IMR-90 (cell line): ENCODE measurements at regions not wholly inside any gene's neighbourhood (a gene's known extent, or its start where the extent isn't known, plus 50 kb on each side); places are given as distances from the start of the nearest gene placed in this dataset.

ENCODE experiments used
- ATAC-seq: fragments of 200-7000 bp; cut with Tn5 transposase; 2 replicates; pipeline ENCODE4 v1.9.1; 2020; ENCODE audit warnings: low read depth, mild to moderate bottlenecking, moderate library complexity
- BruUV-seq: library from RNA; stranded (reverse); fragments of 400-500 nt; replicated peaks from 2 replicates; lab custom pipeline; 2021; lab: Mats Ljungman, UMichigan
- CTCF ChIA-PET: fragments of 300-600 bp; formaldehyde crosslinking; extraction: SDS; loops from one replicate; lab custom pipeline; 2021; ENCODE audit warnings: antibody characterized with exemption; lab: Yijun Ruan, JAX
- POLR2A ChIA-PET: fragments of 300-600 bp; sonication (Branson Sonifier 250); formaldehyde crosslinking; loops from one replicate; lab custom pipeline; 2022; ENCODE audit warnings: antibody characterized with exemption; ENCODE audit not compliant: unreplicated experiment; lab: Charles Lee
- DNase-seq: peaks from one replicate; pipeline ENCODE4 v3.0.0; 2013
- H2AFZ ChIP-seq: replicated peaks from 2 replicates; pipeline ENCODE3; 2013; ENCODE audit warnings: low read length, mild to moderate bottlenecking; ENCODE audit not compliant: poor library complexity
- H2AK5ac ChIP-seq: 2 replicates; pipeline ENCODE4 v1.6.1; 2013; ENCODE audit warnings: low read depth, low read length, inconsistent platforms
- H2AK9ac ChIP-seq: replicated peaks from 2 replicates; pipeline ENCODE3; 2013; ENCODE audit warnings: mild to moderate bottlenecking, low read depth, low read length, moderate library complexity; ENCODE audit not compliant: poor library complexity
- H2BK120ac ChIP-seq: 2 replicates; pipeline ENCODE4 v1.6.1; 2013; ENCODE audit warnings: low read depth, low read length, inconsistent platforms
- H2BK15ac ChIP-seq: 3 replicates; pipeline ENCODE4 v1.6.1; 2013; ENCODE audit warnings: low read depth, low read length, inconsistent platforms
- H2BK20ac ChIP-seq: 2 replicates; pipeline ENCODE4 v1.6.1; 2013; ENCODE audit warnings: low read depth, mild to moderate bottlenecking, inconsistent platforms, low read length, moderate library complexity
- H2BK5ac ChIP-seq: 2 replicates; pipeline ENCODE4 v1.6.1; 2013; ENCODE audit warnings: mild to moderate bottlenecking, low read depth, low read length, inconsistent platforms; ENCODE audit not compliant: poor library complexity, severe bottlenecking
- H3K14ac ChIP-seq: replicated peaks from 2 replicates; pipeline ENCODE4 v1.6.1; 2013; ENCODE audit warnings: low read depth, low read length, inconsistent platforms
- H3K18ac ChIP-seq: 2 replicates; pipeline ENCODE4 v1.6.1; 2013; ENCODE audit warnings: low read depth, low read length, control low read depth
- H3K23ac ChIP-seq: 2 replicates; pipeline ENCODE4 v1.6.1; 2013; ENCODE audit warnings: low read depth, low read length, inconsistent platforms
- H3K27ac ChIP-seq: 2 replicates; pipeline ENCODE4 v1.5.1; 2013; ENCODE audit warnings: mild to moderate bottlenecking, control low read depth, low read length; ENCODE audit not compliant: insufficient read depth
- H3K27me3 ChIP-seq: 2 replicates; pipeline ENCODE4 v1.6.1; 2013; ENCODE audit warnings: low read length; ENCODE audit not compliant: control insufficient read depth, insufficient read depth
- H3K36me3 ChIP-seq: 2 replicates; pipeline ENCODE4 v1.6.1; 2013; ENCODE audit warnings: low read length, mixed read lengths; ENCODE audit not compliant: control insufficient read depth, insufficient read depth
- H3K4ac ChIP-seq: 2 replicates; pipeline ENCODE4 v1.6.1; 2013; ENCODE audit warnings: low read depth, low read length, inconsistent platforms
- H3K4me1 ChIP-seq: 2 replicates; pipeline ENCODE4 v1.6.1; 2013; ENCODE audit warnings: low read length, mixed read lengths; ENCODE audit not compliant: control insufficient read depth, insufficient read depth
- H3K4me2 ChIP-seq: 2 replicates; pipeline ENCODE4 v1.6.1; 2013; ENCODE audit warnings: low read depth, mild to moderate bottlenecking, control low read depth, low read length, moderate library complexity
- H3K4me3 ChIP-seq: 2 replicates; pipeline ENCODE4 v1.5.1; 2013; ENCODE audit warnings: low read depth, mild to moderate bottlenecking, control low read depth, low read length, moderate library complexity; ENCODE audit not compliant: insufficient read depth
- H3K56ac ChIP-seq: 2 replicates; pipeline ENCODE4 v1.6.1; 2013; ENCODE audit warnings: low read length, inconsistent platforms; ENCODE audit not compliant: insufficient read depth; ENCODE audit errors: extremely low read depth
- H3K79me1 ChIP-seq, 2 experiments: 2 replicates each; pipeline ENCODE4 v1.6.1; 2013; ENCODE audit warnings: low read length in 2 of 2, inconsistent platforms in 1 of 2, low read depth in 1 of 2
- H3K9ac ChIP-seq: 2 replicates; pipeline ENCODE4 v1.6.1; 2013; ENCODE audit warnings: low read depth, low read length, control low read depth
- H3K9me1 ChIP-seq: 2 replicates; pipeline ENCODE4 v1.6.1; 2013; ENCODE audit warnings: low read length, inconsistent platforms; ENCODE audit not compliant: insufficient read depth
- H3K9me3 ChIP-seq: 2 replicates; pipeline ENCODE4 v1.6.1; 2013; ENCODE audit warnings: low read length; ENCODE audit not compliant: control insufficient read depth, insufficient read depth
- H4K20me1 ChIP-seq: 2 replicates; pipeline ENCODE4 v1.6.1; 2013; ENCODE audit warnings: low read length, inconsistent platforms; ENCODE audit not compliant: insufficient read depth
- H4K5ac ChIP-seq: 2 replicates; pipeline ENCODE4 v1.6.1; 2013; ENCODE audit warnings: mild to moderate bottlenecking, low read depth, low read length, control low read depth
- H4K8ac ChIP-seq, 2 experiments: 2 replicates each; pipeline ENCODE4 v1.6.1; 2013; ENCODE audit warnings: low read depth in 2 of 2, low read length in 2 of 2, control low read depth in 1 of 2, inconsistent platforms in 1 of 2
- H4K91ac ChIP-seq: 2 replicates; pipeline ENCODE4 v1.6.1; 2013; ENCODE audit warnings: low read depth, low read length, inconsistent platforms; ENCODE audit not compliant: insufficient read depth
- BHLHE40 ChIP-seq: fragments of 150-350 bp; IDR thresholded peaks from 2 replicates; pipeline ENCODE4 v1.6.1; 2016; ENCODE audit warnings: mild to moderate bottlenecking, low read depth, low read length
- CEBPB ChIP-seq: IDR thresholded peaks from 2 replicates; pipeline ENCODE4 v1.6.1; 2012; ENCODE audit warnings: low read depth, low read length, improper control_type of control experiment
- CHD1 ChIP-seq: IDR thresholded peaks from 2 replicates; pipeline ENCODE4 v1.6.1; 2012; ENCODE audit warnings: low read depth, low read length, improper control_type of control experiment
- FOS ChIP-seq: fragments of 150-350 bp; IDR thresholded peaks from 2 replicates; pipeline ENCODE4 v1.6.1; 2016; ENCODE audit warnings: low read depth, low read length
- MAFK ChIP-seq: IDR thresholded peaks from 2 replicates; pipeline ENCODE4 v1.6.1; 2012; ENCODE audit warnings: low read depth, low read length, improper control_type of control experiment
- MAZ ChIP-seq: IDR thresholded peaks from 2 replicates; pipeline ENCODE4 v1.6.1; 2012; ENCODE audit warnings: low read depth, mild to moderate bottlenecking, low read length, improper control_type of control experiment, moderate library complexity, borderline replicate concordance
- MXI1 ChIP-seq: IDR thresholded peaks from 2 replicates; pipeline ENCODE4 v1.6.1; 2012; ENCODE audit warnings: low read depth, mild to moderate bottlenecking, low read length, moderate library complexity, borderline replicate concordance
- NFE2L2 ChIP-seq: fragments of 150-350 bp; IDR thresholded peaks from 2 replicates; pipeline ENCODE4 v1.6.1; 2016; ENCODE audit warnings: low read depth, mild to moderate bottlenecking, low read length
- POLR2A ChIP-seq: IDR thresholded peaks from 2 replicates; pipeline ENCODE4 v1.6.1; 2012; ENCODE audit warnings: mild to moderate bottlenecking, low read depth, low read length
- RAD21 ChIP-seq: IDR thresholded peaks from 2 replicates; pipeline ENCODE4 v1.6.1; 2012; ENCODE audit warnings: low read length, improper control_type of control experiment
- RCOR1 ChIP-seq: IDR thresholded peaks from 2 replicates; pipeline ENCODE4 v1.6.1; 2012; ENCODE audit warnings: mild to moderate bottlenecking, low read length, improper control_type of control experiment; ENCODE audit not compliant: insufficient replicate concordance
- RFX5 ChIP-seq: IDR thresholded peaks from 2 replicates; pipeline ENCODE4 v1.8.0; 2012; ENCODE audit warnings: low read depth, mild to moderate bottlenecking, low read length, moderate library complexity
- SMC3 ChIP-seq: fragments of 150-350 bp; IDR thresholded peaks from 2 replicates; pipeline ENCODE4 v1.6.1; 2016; ENCODE audit warnings: low read depth, mild to moderate bottlenecking, antibody characterized with exemption, low read length, moderate library complexity
- WGBS, 2 experiments: methylation state at CpG; one replicate each; pipeline versions ENCODE4 v1.1.5 to v1.1.7; 2013; ENCODE audit warnings: missing lambda C conversion rate in 2 of 2; ENCODE audit not compliant: insufficient read length in 1 of 2; ENCODE audit errors: extremely low coverage in 2 of 2; 5-methylcytosine and 5-hydroxymethylcytosine counted together
- dilution Hi-C: fragments of 300-500 bp; cut with HindIII; formaldehyde crosslinking; loops from one replicate; pipeline ENCODE4 v1.14.3; 2018; ENCODE audit warnings: low sequenced_read_pairs; ENCODE audit not compliant: unreplicated experiment
- in situ Hi-C: fragments of 300-500 bp; cut with MboI; formaldehyde crosslinking; loops from 3 replicates; pipeline ENCODE4 v1.14.3; 2019; ENCODE audit warnings: low sequenced_read_pairs, inconsistent platforms, mixed read lengths
- intact Hi-C: fragments of 100-400 bp; cut with micrococcal nuclease; formaldehyde crosslinking; loops from 2 replicates; pipeline ENCODE4 v1.10.0; 2022
- TF ChIP-seq, protein P1 (sequence below): fragments of 150-350 bp; IDR thresholded peaks from 2 replicates; pipeline ENCODE4 v1.6.1; 2016; ENCODE audit warnings: low read depth, mild to moderate bottlenecking, low read length, moderate library complexity, borderline replicate concordance
- TF ChIP-seq, protein P2 (sequence below): conservative IDR thresholded peaks from 2 replicates; pipeline ENCODE4 v1.5.1; 2012; ENCODE audit warnings: mild to moderate bottlenecking, low read depth, low read length, improper control_type of control experiment
- TF ChIP-seq, protein P3 (sequence below): fragments of 150-350 bp; IDR thresholded peaks from 2 replicates; pipeline ENCODE4 v1.6.1; 2017; ENCODE audit warnings: mild to moderate bottlenecking, antibody characterized with exemption, low read length, low read depth

DNA sequence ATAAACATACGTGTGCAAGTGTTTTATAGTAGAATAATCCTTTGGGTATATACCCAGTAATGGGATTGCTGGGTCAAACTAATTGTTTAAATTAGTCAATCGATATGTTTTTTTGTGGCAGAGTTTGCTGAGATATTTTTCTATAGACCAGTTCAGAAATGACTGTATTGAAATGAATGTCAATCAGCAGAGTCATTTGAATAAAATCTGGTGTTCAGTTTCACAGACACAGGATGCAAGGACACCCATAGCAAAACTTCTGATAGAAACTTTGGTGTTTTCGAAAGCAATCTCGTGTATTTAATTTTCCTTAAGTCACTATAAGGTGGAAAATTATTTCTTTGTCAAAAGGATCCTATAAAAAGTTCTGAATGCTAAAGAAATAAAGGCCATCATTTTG is 434.4 kb downstream of the RAP2B start:
- 0 out of 2 replicates have a peak, but pooled peaks cover 3% of the 10 kb centered on the region for H4K20me1 ChIP-seq
- peaks cover 20% of the 10 kb centered on the region for H3K27me3 ChIP-seq
- no peak for ATAC-seq
- no peak overlapping the region for H3K14ac ChIP-seq
- intact Hi-C loops = no loop called here
- H2BK20ac ChIP-seq = no peak overlapping the region
- H3K27ac ChIP-seq = no peak overlapping the region
- H4K5ac ChIP-seq = no peak overlapping the region
- no peaks in the 10 kb centered on the region for H3K36me3 ChIP-seq
- H3K4me2 ChIP-seq = no peak overlapping the region
- H3K18ac ChIP-seq = no peak overlapping the region
- H3K9me1 ChIP-seq = no peaks in the 10 kb centered on the region
- H3K79me1 ChIP-seq = no peaks in the 10 kb centered on the region
- H3K4me1 ChIP-seq = 0 out of 2 replicates have a peak, but pooled peaks cover 2% of the 10 kb centered on the region
- POLR2A ChIA-PET = no interaction called here
- H3K23ac ChIP-seq = no peak overlapping the region
- H2AK9ac ChIP-seq = no peak overlapping the region
- no peak overlapping the region for H3K56ac ChIP-seq
- H2BK5ac ChIP-seq = no peak overlapping the region
- H2AK5ac ChIP-seq = no peak overlapping the region
- TF ChIP-seq MXI1 = no peak
- no peak for TF ChIP-seq SMC3
- TF ChIP-seq FOS = no peak
- TF ChIP-seq POLR2A = no peak
- TF ChIP-seq, protein P1, sequence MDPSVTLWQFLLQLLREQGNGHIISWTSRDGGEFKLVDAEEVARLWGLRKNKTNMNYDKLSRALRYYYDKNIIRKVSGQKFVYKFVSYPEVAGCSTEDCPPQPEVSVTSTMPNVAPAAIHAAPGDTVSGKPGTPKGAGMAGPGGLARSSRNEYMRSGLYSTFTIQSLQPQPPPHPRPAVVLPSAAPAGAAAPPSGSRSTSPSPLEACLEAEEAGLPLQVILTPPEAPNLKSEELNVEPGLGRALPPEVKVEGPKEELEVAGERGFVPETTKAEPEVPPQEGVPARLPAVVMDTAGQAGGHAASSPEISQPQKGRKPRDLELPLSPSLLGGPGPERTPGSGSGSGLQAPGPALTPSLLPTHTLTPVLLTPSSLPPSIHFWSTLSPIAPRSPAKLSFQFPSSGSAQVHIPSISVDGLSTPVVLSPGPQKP = no peak
- no peak for TF ChIP-seq RFX5
- no peak for TF ChIP-seq BHLHE40
- TF ChIP-seq CEBPB = no peak
- no peak for TF ChIP-seq RCOR1
- no peak for TF ChIP-seq MAZ
- TF ChIP-seq, protein P2, sequence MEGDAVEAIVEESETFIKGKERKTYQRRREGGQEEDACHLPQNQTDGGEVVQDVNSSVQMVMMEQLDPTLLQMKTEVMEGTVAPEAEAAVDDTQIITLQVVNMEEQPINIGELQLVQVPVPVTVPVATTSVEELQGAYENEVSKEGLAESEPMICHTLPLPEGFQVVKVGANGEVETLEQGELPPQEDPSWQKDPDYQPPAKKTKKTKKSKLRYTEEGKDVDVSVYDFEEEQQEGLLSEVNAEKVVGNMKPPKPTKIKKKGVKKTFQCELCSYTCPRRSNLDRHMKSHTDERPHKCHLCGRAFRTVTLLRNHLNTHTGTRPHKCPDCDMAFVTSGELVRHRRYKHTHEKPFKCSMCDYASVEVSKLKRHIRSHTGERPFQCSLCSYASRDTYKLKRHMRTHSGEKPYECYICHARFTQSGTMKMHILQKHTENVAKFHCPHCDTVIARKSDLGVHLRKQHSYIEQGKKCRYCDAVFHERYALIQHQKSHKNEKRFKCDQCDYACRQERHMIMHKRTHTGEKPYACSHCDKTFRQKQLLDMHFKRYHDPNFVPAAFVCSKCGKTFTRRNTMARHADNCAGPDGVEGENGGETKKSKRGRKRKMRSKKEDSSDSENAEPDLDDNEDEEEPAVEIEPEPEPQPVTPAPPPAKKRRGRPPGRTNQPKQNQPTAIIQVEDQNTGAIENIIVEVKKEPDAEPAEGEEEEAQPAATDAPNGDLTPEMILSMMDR = no peak
- TF ChIP-seq MAFK = no peak
- TF ChIP-seq, protein P3, sequence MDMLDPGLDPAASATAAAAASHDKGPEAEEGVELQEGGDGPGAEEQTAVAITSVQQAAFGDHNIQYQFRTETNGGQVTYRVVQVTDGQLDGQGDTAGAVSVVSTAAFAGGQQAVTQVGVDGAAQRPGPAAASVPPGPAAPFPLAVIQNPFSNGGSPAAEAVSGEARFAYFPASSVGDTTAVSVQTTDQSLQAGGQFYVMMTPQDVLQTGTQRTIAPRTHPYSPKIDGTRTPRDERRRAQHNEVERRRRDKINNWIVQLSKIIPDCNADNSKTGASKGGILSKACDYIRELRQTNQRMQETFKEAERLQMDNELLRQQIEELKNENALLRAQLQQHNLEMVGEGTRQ = no peak
- no peak for TF ChIP-seq NFE2L2
- TF ChIP-seq RAD21 = no peak
- TF ChIP-seq CHD1 = no peak
- 100% methylated on average over 1 of the region's 4 CpGs; no CpG with 5 or more reads in 1 of the 2 experiments for WGBS, 2 experiments
- no peak for DNase-seq
- no peak overlapping the region for H3K4ac ChIP-seq
- H2AFZ ChIP-seq = no peak overlapping the region
- CTCF ChIA-PET = no interaction called here
- in situ Hi-C loops = loop anchor here (10.0 kb wide), 1 partner anchor 432 kb away; the partner anchor contains the start of gene RAP2B
- dilution Hi-C loops = no loop called here
- no peak overlapping the region for H4K8ac ChIP-seq
- H3K9me3 ChIP-seq = no peaks in the 10 kb centered on the region
- no peak overlapping the region for H2BK15ac ChIP-seq
- no peak overlapping the region for H2BK120ac ChIP-seq
- no peak overlapping the region for H3K9ac ChIP-seq
- no peak overlapping the region for H4K91ac ChIP-seq
- no TSS peak for BruUV-seq
- no peak overlapping the region for H3K4me3 ChIP-seq
